Lower leg skin (tissue), 4 donors: ENCODE measurements at regions not wholly inside any gene's neighbourhood (a gene's known extent, or its start where the extent isn't known, plus 50 kb on each side); places are given as distances from the start of the nearest gene placed in this dataset.

Experiments
- DNase-seq, 2 donors: peaks; one replicate each; pipeline ENCODE4 v3.0.0-alpha.2; 2019; ENCODE audit warnings: low spot score in 2 of 2
- H3K4me3 ChIP-seq: fragments of 200-600 bp; sonication (generic); 2 replicates; pipeline ENCODE4 v1.5.1; 2017; ENCODE audit warnings: mild to moderate bottlenecking, low read depth; ENCODE audit not compliant: poor library complexity, severe bottlenecking
- POLR2A ChIP-seq, 2 donors: fragments of 450-650 bp; IDR thresholded peaks; one replicate each; pipeline ENCODE4 v1.6.1; 2016 to 2017; ENCODE audit warnings: antibody characterized with exemption in 2 of 2, mild to moderate bottlenecking in 1 of 2, moderate library complexity in 1 of 2
- WGBS, 2 donors: methylation state at CpG; one replicate each; pipeline ENCODE4 v1.1.5; 2018; 5-methylcytosine and 5-hydroxymethylcytosine counted together
- intact Hi-C: fragments of 100-400 bp; cut with DNase I; formaldehyde crosslinking; loops from one replicate; pipeline ENCODE4 v1.15.0; 2023; ENCODE audit warnings: low total_unique reads
- TF ChIP-seq, protein P1 (sequence below), 3 donors: fragments of 450-650 bp; IDR thresholded peaks; one replicate each; pipeline ENCODE4 v1.5.1; 2016; ENCODE audit warnings: antibody characterized with exemption in 3 of 3, mild to moderate bottlenecking in 3 of 3, moderate library complexity in 2 of 3

DNA sequence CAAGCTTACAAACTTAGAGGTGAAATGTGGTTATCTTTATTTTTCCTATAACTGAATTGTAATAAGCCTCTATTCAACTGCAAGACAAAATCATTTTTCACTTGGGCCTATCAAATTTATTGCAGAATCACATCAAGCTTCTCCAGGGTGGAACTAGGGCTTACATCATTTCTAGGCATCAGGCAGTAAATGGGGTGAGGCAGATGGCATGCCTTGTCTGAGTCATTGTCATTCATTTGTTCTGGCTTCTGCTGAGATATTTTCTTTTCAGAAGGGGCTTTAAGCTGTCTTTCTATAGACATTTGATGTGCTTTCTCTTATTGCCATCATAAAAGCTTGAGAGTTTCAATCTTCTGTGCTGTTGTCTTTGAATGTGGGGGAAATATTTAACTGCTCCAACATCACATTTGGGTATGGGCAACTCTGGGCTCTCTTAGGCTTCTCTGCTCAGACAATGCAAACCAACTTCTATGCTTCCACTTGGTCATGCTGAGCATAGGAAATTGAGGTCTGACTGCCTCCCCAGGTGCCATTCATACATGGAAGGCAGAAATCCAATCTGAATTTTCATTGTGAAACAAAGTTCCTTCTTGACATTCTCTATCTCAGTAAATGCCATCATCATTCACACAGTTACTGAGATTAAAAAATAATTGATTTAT lies 225.8 kb upstream of the GIMD1 start:
- no peak for DNase-seq
- no peak for TF ChIP-seq POLR2A (IDR thresholded peaks at IDR 0.05)
- TF ChIP-seq, protein P1, sequence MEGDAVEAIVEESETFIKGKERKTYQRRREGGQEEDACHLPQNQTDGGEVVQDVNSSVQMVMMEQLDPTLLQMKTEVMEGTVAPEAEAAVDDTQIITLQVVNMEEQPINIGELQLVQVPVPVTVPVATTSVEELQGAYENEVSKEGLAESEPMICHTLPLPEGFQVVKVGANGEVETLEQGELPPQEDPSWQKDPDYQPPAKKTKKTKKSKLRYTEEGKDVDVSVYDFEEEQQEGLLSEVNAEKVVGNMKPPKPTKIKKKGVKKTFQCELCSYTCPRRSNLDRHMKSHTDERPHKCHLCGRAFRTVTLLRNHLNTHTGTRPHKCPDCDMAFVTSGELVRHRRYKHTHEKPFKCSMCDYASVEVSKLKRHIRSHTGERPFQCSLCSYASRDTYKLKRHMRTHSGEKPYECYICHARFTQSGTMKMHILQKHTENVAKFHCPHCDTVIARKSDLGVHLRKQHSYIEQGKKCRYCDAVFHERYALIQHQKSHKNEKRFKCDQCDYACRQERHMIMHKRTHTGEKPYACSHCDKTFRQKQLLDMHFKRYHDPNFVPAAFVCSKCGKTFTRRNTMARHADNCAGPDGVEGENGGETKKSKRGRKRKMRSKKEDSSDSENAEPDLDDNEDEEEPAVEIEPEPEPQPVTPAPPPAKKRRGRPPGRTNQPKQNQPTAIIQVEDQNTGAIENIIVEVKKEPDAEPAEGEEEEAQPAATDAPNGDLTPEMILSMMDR (IDR thresholded peaks at IDR 0.05) = no peak
- intact Hi-C loops = no loop called here
- no peak overlapping the region for H3K4me3 ChIP-seq

DNA sequence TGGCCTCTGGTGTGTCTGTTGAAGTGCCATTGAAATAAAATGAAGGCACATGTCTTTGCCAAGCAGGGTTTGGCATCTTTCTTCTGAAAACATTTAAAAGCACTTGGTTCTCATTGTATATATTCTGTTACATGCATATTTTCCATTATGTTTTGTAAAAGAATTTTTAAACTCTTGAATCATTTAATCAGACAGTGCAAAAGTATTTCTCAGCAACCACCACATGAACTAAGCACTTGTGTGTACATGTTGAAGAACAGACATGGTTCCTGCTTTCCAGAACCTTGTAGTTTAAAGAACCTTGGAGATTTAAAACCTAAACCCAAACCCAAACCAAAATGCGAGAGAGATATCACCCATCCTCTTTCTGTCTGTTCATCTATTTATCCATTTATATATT lies 220.3 kb upstream of the GIMD1 start:
- no peak for DNase-seq
- intact Hi-C loops = no loop called here
- TF ChIP-seq, protein P1 (IDR thresholded peaks at IDR 0.05) = no peak
- TF ChIP-seq POLR2A (IDR thresholded peaks at IDR 0.05) = no peak
- no peak overlapping the region for H3K4me3 ChIP-seq
- 65 to 66% methylated on average over 1 of the region's 1 CpG for whole genome bisulfite sequencing, 2 donors

DNA sequence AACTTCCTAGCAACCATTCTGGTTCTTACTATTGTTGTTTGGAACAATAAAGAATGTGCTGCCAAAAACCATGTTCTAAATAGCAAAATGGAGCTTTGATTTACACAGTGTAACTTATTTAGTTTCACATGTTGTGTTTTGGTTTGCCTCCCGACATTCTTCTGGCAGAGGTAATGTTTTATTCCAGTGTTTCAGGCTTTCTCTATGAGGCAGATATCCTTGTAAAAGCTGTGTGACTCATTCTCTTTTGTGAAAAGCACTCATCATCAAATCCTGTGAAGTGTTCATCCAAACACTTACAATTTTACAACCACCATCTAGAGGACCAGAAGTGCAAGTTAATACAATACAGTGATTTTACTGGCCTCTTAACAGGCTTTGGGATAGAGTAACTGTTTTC lies 219.0 kb upstream of the GIMD1 start:
- no peak for DNase-seq
- WGBS, 2 donors = 23 to 27% methylated on average over 1 of the region's 1 CpG
- intact Hi-C loops = no loop called here
- no peak overlapping the region for H3K4me3 ChIP-seq
- no peak for TF ChIP-seq POLR2A (IDR thresholded peaks at IDR 0.05)
- TF ChIP-seq, protein P1 (IDR thresholded peaks at IDR 0.05) = no peak

DNA sequence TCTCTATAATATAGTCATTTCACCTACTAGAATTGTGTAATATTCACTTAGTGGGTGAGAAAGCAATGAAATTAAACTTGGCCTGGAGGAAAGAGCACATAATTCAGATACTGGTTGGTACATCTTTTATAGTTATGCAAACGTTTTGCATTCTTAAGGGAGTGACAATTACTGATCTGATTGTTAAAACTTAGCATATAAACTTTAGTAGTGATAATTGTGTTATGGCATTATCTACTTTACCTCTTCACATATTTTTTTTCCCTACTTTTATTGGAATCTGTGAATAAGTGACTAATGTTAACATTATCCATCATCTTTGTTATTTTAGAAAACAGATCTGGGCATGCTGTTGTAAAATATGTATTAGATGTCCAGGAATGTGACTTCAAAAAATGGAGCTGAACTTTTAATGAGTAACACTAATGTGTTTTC lies 217.4 kb upstream of the GIMD1 start:
- TF ChIP-seq POLR2A (IDR thresholded peaks at IDR 0.05) = no peak
- TF ChIP-seq, protein P1 (IDR thresholded peaks at IDR 0.05) = no peak
- no peak overlapping the region for H3K4me3 ChIP-seq
- intact Hi-C loops = no loop called here
- WGBS, 2 donors = 8 to 17% methylated on average over 1 of the region's 1 CpG
- DNase-seq = no peak

DNA sequence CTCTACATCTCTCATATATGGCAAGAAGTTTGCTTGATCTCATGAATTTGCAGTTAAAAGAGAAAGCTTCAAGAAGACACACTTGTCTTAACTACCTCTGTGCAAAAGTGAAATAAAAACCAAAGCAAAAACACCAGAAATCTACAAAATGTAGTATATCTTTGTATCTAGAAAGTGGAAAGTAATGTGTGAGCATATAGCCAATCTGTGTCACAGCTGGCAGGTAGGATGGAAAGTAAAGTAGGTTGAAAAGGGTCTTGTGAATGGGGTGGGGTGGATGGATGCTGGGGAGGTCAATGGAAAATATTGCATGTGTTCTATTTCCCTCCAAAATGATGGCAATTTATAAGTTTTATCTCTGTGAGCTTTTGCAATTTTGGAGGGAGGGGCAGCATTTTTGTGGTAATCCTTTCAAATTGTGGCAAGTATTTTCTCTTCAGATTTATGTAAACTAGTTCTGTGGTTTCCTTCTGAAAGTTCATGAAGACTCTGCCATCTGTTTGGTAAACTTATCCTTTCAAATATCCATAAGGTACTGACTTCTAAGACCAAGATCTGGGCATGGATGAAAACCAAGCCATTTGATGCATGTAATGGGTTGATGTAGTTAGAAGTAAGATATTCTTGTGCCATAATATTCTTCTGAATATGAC lies 215.9 kb upstream of the GIMD1 start:
- intact Hi-C loops = no loop called here
- DNase-seq = no peak
- no peak overlapping the region for H3K4me3 ChIP-seq
- TF ChIP-seq, protein P1 (IDR thresholded peaks at IDR 0.05) = no peak
- no peak for TF ChIP-seq POLR2A (IDR thresholded peaks at IDR 0.05)

DNA sequence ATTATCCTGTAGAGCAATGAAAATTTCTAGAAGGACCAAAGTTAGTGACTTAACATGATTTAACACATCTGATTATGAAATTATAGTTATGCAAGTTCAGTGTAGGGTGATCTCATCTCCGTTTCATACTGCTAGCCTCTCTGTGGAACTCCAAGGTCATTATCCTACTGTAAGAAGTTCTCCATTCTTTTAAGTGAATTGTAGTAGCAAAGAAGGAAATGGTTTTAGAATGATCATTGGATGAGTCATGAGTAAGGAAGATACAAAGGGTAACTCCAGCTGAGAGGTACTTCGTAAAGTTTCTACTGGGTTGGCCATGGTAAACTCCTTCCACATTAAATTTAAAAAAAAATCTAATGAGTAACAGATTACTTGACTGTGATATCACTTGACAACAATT lies 215.0 kb upstream of the GIMD1 start:
- DNase-seq = no peak
- H3K4me3 ChIP-seq = no peak overlapping the region
- intact Hi-C loops = no loop called here
- TF ChIP-seq POLR2A (IDR thresholded peaks at IDR 0.05) = no peak
- TF ChIP-seq, protein P1 (IDR thresholded peaks at IDR 0.05) = no peak
- whole genome bisulfite sequencing, 2 donors = 28 to 30% methylated on average over 2 of the region's 2 CpGs
